ENCODE measurements at regions not wholly inside any gene's neighbourhood (a gene's known extent, or its start where the extent isn't known, plus 50 kb on each side); places are given as distances from the start of the nearest gene placed in this dataset.

GRCh38 chr15:77722759-77723460 is 90.2 kb upstream of the LINGO1 start:
- H3K27ac ChIP-seq (ENCODE audit: extremely low read depth, low read depth, low read length), result no peak overlapping the region
- 0 out of 2 replicates have a peak, but pooled peaks have one; percentile 23 for TF ChIP-seq ZFHX2 (tag by site-specific recombination; conservative IDR thresholded peaks at IDR 0.05)
- no peak for TF ChIP-seq ZNF18 (tag by site-specific recombination; IDR thresholded peaks at IDR 0.05)
- no peaks in the 10 kb centered on the region for H3K4me1 ChIP-seq (ENCODE audit: control insufficient read depth, insufficient read depth, low read length)
- no peak overlapping the region for H3K4me3 ChIP-seq (ENCODE audit: low read depth, low read length)
- POLR2A ChIA-PET, result no interaction called here
- CTCF ChIA-PET, result interaction anchor here (0.6 to 1.3 kb wide), 2 partner anchors 10 to 19 kb away, joined by 3 read pairs; no protein-coding TSS in a partner anchor
- H3K9me3 ChIP-seq (ENCODE audit: control insufficient read depth, insufficient read depth, low read depth, low read length), result no peaks in the 10 kb centered on the region
- no peaks in the 10 kb centered on the region for H3K36me3 ChIP-seq (ENCODE audit: control insufficient read depth in 2 of 2, insufficient read depth in 1 of 2, low read length in 2 of 2)

- CTCF ChIA-PET, result interaction anchor here (1.3 kb wide), 1 partner anchor 9 kb away, joined by 3 read pairs; no protein-coding TSS in a partner anchor
- TF ChIP-seq ZNF404 (tag by site-specific recombination; IDR thresholded peaks at IDR 0.05) (no peak), ZNF324 (tag by site-specific recombination; IDR thresholded peaks at IDR 0.05) (no peak), SCRT2 (tag by site-specific recombination; IDR thresholded peaks at IDR 0.05) (no peak), OVOL3 (tag by site-specific recombination; IDR thresholded peaks at IDR 0.05) (no peak), GLIS1 (tag by site-specific recombination; IDR thresholded peaks at IDR 0.05) (no peak), ZSCAN16 (tag by site-specific recombination; IDR thresholded peaks at IDR 0.05) (no peak), ZNF398 (tag by site-specific recombination; IDR thresholded peaks at IDR 0.05) (no peak), ZNF530 (tag by site-specific recombination; IDR thresholded peaks at IDR 0.05; ENCODE audit: low read depth) (no peak), TSHZ1 (tag by site-specific recombination; IDR thresholded peaks at IDR 0.05; ENCODE audit: borderline replicate concordance) (no peak), ZBTB6 (tag by site-specific recombination; IDR thresholded peaks at IDR 0.05) (no peak), YY1 (tag by site-specific recombination; IDR thresholded peaks at IDR 0.05) (no peak)
- Histone ChIP-seq H3K36me3 (ENCODE audit: control insufficient read depth in 2 of 2, insufficient read depth in 1 of 2, low read length in 2 of 2) (no peaks in the 10 kb centered on the region), H3K4me1 (ENCODE audit: control insufficient read depth, insufficient read depth, low read length) (no peaks in the 10 kb centered on the region), H3K4me3 (ENCODE audit: low read depth, low read length) (no peak overlapping the region), H3K27ac (ENCODE audit: extremely low read depth, low read depth, low read length) (no peak overlapping the region), H3K9me3 (ENCODE audit: control insufficient read depth, insufficient read depth, low read depth, low read length) (no peaks in the 10 kb centered on the region)
- POLR2A ChIA-PET, result no interaction called here
These were observed 89.3 kb upstream of the LINGO1 start for GRCh38 chr15:77721963-77722362.

All from HEK293 (cell line).